GM12878 (cell line): ENCODE measurements at regions not wholly inside any gene's neighbourhood (a gene's known extent, or its start where the extent isn't known, plus 50 kb on each side); places are given as distances from the start of the nearest gene placed in this dataset.

Experiments
- ATAC-seq: fragments of 200-7000 bp; cut with Tn5 transposase; 3 replicates; pipeline ENCODE4 v1.9.1; 2020; ENCODE audit warnings: mild to moderate bottlenecking, moderate library complexity
- BruUV-seq: library from RNA; stranded (reverse); fragments of 400-500 nt; replicated peaks from 2 replicates; lab custom pipeline; 2021; lab: Mats Ljungman, UMichigan
- CTCF ChIA-PET: fragments of 300-600 bp; sonication (Branson Sonifier 250); formaldehyde crosslinking; extraction: SDS; loops from one replicate; lab custom pipeline; 2021; ENCODE audit warnings: inconsistent platforms; lab: Yijun Ruan, JAX
- POLR2A ChIA-PET: fragments of 350-600 bp; formaldehyde crosslinking; extraction: SDS; loops from one replicate; lab custom pipeline; 2021; ENCODE audit warnings: inconsistent platforms; lab: Charles Lee
- RAD21 ChIA-PET: fragments of 300-600 bp; sonication (Branson Sonifier 250); formaldehyde crosslinking; loops from one replicate; lab custom pipeline; 2023; ENCODE audit warnings: antibody characterized with exemption; ENCODE audit not compliant: unreplicated experiment; lab: Charles Lee
- SMC1A ChIA-PET: fragments of 300-600 bp; sonication (Branson Sonifier 250); formaldehyde crosslinking; loops from one replicate; lab custom pipeline; 2023; ENCODE audit not compliant: unreplicated experiment, uncharacterized antibody; lab: Charles Lee
- DNase-seq: peaks from one replicate; pipeline ENCODE4 v3.0.0-alpha.2; 2011; ENCODE audit warnings: low read depth, low spot score
- FAIRE-seq: peaks from 3 replicates; lab custom pipeline; 2011; peaks lifted over from hg19 to GRCh38; lab: Jason Lieb, UNC
- H2AFZ ChIP-seq: 2 replicates; pipeline ENCODE4 v1.6.0; 2011; ENCODE audit warnings: low read depth, low read length, control low read depth; ENCODE audit not compliant: control insufficient read depth
- H3K27ac ChIP-seq: 2 replicates; pipeline ENCODE4 v1.5.1; 2011; ENCODE audit warnings: control low read depth; ENCODE audit not compliant: control insufficient read depth, insufficient read depth
- H3K27me3 ChIP-seq, 2 experiments: replicated peaks in 1 of 2; 2 replicates each; pipeline versions ENCODE4 v1.6.0 to v1.6.1; 2011; ENCODE audit warnings: low read length in 1 of 2; ENCODE audit not compliant: control insufficient read depth in 2 of 2, insufficient read depth in 2 of 2
- H3K36me3 ChIP-seq, 2 experiments: 2 replicates each; pipeline ENCODE4 v1.5.1; 2011; ENCODE audit warnings: low read length in 1 of 2; ENCODE audit not compliant: control insufficient read depth in 2 of 2, insufficient read depth in 2 of 2
- H3K4me1 ChIP-seq: 2 replicates; pipeline ENCODE4 v1.6.1; 2011; ENCODE audit warnings: mild to moderate bottlenecking, low read length, moderate library complexity, mixed read lengths; ENCODE audit not compliant: control insufficient read depth, insufficient read depth
- H3K4me2 ChIP-seq: 2 replicates; pipeline ENCODE4 v1.6.0; 2011; ENCODE audit warnings: control low read depth; ENCODE audit not compliant: control insufficient read depth, insufficient read depth
- H3K4me3 ChIP-seq: fragments of 200-600 bp; sonication (generic); 2 replicates; pipeline ENCODE4 v1.5.1; 2016
- H3K79me2 ChIP-seq: 2 replicates; pipeline ENCODE4 v1.6.0; 2011; ENCODE audit warnings: low read length; ENCODE audit not compliant: control insufficient read depth, insufficient read depth
- H3K9ac ChIP-seq: 2 replicates; pipeline ENCODE4 v1.8.0; 2011; ENCODE audit warnings: low read length, control low read depth, mixed read lengths; ENCODE audit not compliant: control insufficient read depth, insufficient read depth
- H3K9me3 ChIP-seq: replicated peaks from 3 replicates; pipeline ENCODE4 v1.5.1; 2011; ENCODE audit warnings: mild to moderate bottlenecking, low read length; ENCODE audit not compliant: control insufficient read depth, insufficient read depth
- H4K20me1 ChIP-seq: 2 replicates; pipeline ENCODE4 v1.6.0; 2011; ENCODE audit not compliant: control insufficient read depth, insufficient read depth
- ASH2L ChIP-seq: fragments of 300-600, 200-600 bp; sonication (generic); IDR thresholded peaks from 2 replicates; pipeline ENCODE4 v1.6.1; 2017; ENCODE audit warnings: low read depth, mild to moderate bottlenecking, borderline replicate concordance
- BMI1 ChIP-seq: fragments of 450-650 bp; IDR thresholded peaks from 2 replicates; pipeline ENCODE4 v1.6.1; 2016; ENCODE audit warnings: mild to moderate bottlenecking, moderate library complexity, borderline replicate concordance
- CREB1 ChIP-seq: IDR thresholded peaks from 2 replicates; pipeline ENCODE4 v1.6.1; 2012; ENCODE audit warnings: low read depth, mild to moderate bottlenecking, inconsistent platforms
- IKZF1 ChIP-seq: fragments of 450-650 bp; conservative IDR thresholded peaks from 2 replicates; pipeline ENCODE4 v1.6.1; 2017; ENCODE audit warnings: antibody characterized with exemption, mild to moderate bottlenecking
- MEF2B ChIP-seq: fragments of 450-650 bp; IDR thresholded peaks from 2 replicates; pipeline ENCODE4 v1.6.1; 2018; ENCODE audit warnings: mild to moderate bottlenecking, moderate library complexity; ENCODE audit not compliant: partially characterized antibody, poor library complexity, severe bottlenecking
- NFYA ChIP-seq: IDR thresholded peaks from 2 replicates; pipeline ENCODE4 v1.6.1; 2011; ENCODE audit warnings: low read depth, mild to moderate bottlenecking, low read length, improper control_type of control experiment, borderline replicate concordance
- RAD21 ChIP-seq: IDR thresholded peaks from 2 replicates; pipeline ENCODE4 v1.6.1; 2011; ENCODE audit warnings: mild to moderate bottlenecking, low read depth, low read length, moderate library complexity; ENCODE audit not compliant: insufficient read depth
- RELA ChIP-seq: fragments of 450-650 bp; IDR thresholded peaks from 2 replicates; pipeline ENCODE4 v1.8.0; 2014; ENCODE audit warnings: borderline replicate concordance; ENCODE audit not compliant: partially characterized antibody
- SIN3A ChIP-seq: IDR thresholded peaks from 2 replicates; pipeline ENCODE4 v1.6.1; 2012; ENCODE audit warnings: low read depth, low read length, improper control_type of control experiment
- SREBF2 ChIP-seq: IDR thresholded peaks from 2 replicates; pipeline ENCODE4 v1.6.1; 2012; ENCODE audit warnings: mild to moderate bottlenecking, low read length
- ZNF207 ChIP-seq: fragments of 450-650 bp; IDR thresholded peaks from 2 replicates; pipeline ENCODE4 v1.6.1; 2014; ENCODE audit warnings: antibody characterized with exemption, mild to moderate bottlenecking, borderline replicate concordance
- WGBS: methylation state at CpG from one replicate; pipeline ENCODE4 v1.1.6; 2016; ENCODE audit warnings: low lambda C conversion rate; ENCODE audit not compliant: insufficient replicate concordance, insufficient coverage; ENCODE audit errors: missing lambda C conversion rate; 5-methylcytosine and 5-hydroxymethylcytosine counted together
- in situ Hi-C: fragments of 300-500 bp; cut with MboI; formaldehyde crosslinking; loops from 9 replicates; pipeline ENCODE4 v1.14.3; 2018; ENCODE audit warnings: mixed read lengths
- intact Hi-C: fragments of 100-400 bp; cut with micrococcal nuclease; formaldehyde crosslinking; loops from one replicate; pipeline ENCODE4 v1.14.2; 2022; ENCODE audit not compliant: unreplicated experiment
- TF ChIP-seq, protein P1 (sequence below): fragments of 450-650 bp; IDR thresholded peaks from 2 replicates; pipeline ENCODE4 v1.6.1; 2016; ENCODE audit warnings: mild to moderate bottlenecking
- TF ChIP-seq, protein P2 (sequence below): fragments of 150-350 bp; IDR thresholded peaks from 2 replicates; pipeline ENCODE4 v1.6.1; 2014; ENCODE audit warnings: mild to moderate bottlenecking, low read depth, low read length
- TF ChIP-seq, protein P3 (sequence below): fragments of 450-650 bp; formaldehyde crosslinking; IDR thresholded peaks from 2 replicates; pipeline ENCODE4 v1.5.0; 2022; ENCODE audit warnings: mild to moderate bottlenecking, missing genetic modification characterization

DNA sequence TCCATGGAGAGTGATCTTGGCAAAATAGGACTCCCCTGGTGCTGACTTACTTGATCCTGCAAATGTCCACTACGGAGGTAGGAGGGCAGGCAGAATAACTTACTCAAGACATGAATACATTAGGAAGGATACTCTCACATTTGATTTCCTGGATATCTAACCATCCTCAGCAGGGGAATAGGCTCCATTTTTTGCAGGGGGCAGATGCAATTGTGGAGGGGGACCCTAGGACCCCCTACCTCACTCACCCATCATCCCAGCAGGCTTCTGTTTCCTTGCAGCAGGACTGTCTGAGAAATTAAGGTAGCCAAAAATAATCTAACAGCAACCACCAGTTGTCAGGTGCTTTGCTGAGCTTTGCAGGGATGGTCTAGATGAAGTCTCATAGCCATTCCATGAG lies 482.0 kb downstream of the ZNF536 start:
- BruUV-seq = no TSS peak
- WGBS = 0% methylated on average over 1 of the region's 1 CpG
- no peak overlapping the region for H2AFZ ChIP-seq
- intact Hi-C loops (no loop called here), in situ Hi-C loops (no loop called here)
- H3K27ac ChIP-seq = no peak overlapping the region
- FAIRE-seq = no peak
- H3K27me3 ChIP-seq = no peaks in the 10 kb centered on the region
- no peaks in the 10 kb centered on the region; the same call in 2 of the 3 replicates for H3K9me3 ChIP-seq
- H3K79me2 ChIP-seq = no peaks in the 10 kb centered on the region
- H3K36me3 ChIP-seq = no peaks in the 10 kb centered on the region
- TF ChIP-seq MEF2B (no peak), IKZF1 (no peak), BMI1 (no peak), RELA (no peak), NFYA (no peak), SREBF2 (no peak), RAD21 (no peak)
- ChIA-PET CTCF (no interaction called here), SMC1A (no interaction called here), RAD21 (no interaction called here), POLR2A (no interaction called here)
- no peak overlapping the region for H3K9ac ChIP-seq
- H3K4me3 ChIP-seq = no peak overlapping the region
- no peak for ATAC-seq
- DNase-seq = no peak
- no peaks in the 10 kb centered on the region for H3K4me1 ChIP-seq
- no peak overlapping the region for H3K4me2 ChIP-seq
- H4K20me1 ChIP-seq = no peaks in the 10 kb centered on the region

DNA sequence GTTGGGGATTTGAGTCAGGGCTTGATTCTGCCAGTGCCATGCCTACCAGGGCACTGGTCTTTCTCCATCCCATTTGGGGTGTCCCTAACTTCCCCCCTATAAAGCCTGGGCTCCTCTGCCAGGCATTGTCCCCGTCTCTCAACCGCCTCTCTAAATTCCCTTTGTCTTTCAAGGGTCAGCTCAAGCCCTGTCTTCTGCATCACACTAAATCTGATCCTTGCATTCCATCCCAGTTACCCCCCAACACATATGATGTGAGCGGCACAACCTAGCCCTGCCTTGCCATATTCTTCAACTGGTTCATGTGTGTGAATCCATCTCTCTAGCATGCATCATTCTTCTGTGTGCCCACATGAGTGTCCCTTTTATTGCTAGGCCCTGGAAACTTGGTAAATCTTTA lies 480.9 kb downstream of the ZNF536 start:
- POLR2A ChIA-PET = no interaction called here
- CTCF ChIA-PET = no interaction called here
- SMC1A ChIA-PET = no interaction called here
- ATAC-seq (no peak), DNase-seq (no peak), FAIRE-seq (no peak)
- intact Hi-C loops (no loop called here), in situ Hi-C loops (no loop called here)
- Histone ChIP-seq H3K4me1 (no peaks in the 10 kb centered on the region), H3K4me2 (no peak overlapping the region), H3K27ac (no peak overlapping the region), H3K4me3 (no peak overlapping the region), H3K36me3 (no peaks in the 10 kb centered on the region), H3K9ac (no peak overlapping the region), H3K27me3 (no peaks in the 10 kb centered on the region), H4K20me1 (no peaks in the 10 kb centered on the region), H3K79me2 (no peaks in the 10 kb centered on the region), H2AFZ (no peak overlapping the region), H3K9me3 (no peaks in the 10 kb centered on the region; the same call in 2 of the 3 replicates)
- 36% methylated on average over 3 of the region's 3 CpGs for WGBS
- RAD21 ChIA-PET = no interaction called here
- no TSS peak for BruUV-seq
- no peak for TF ChIP-seq CREB1
- TF ChIP-seq SIN3A = no peak
- TF ChIP-seq, protein P1, sequence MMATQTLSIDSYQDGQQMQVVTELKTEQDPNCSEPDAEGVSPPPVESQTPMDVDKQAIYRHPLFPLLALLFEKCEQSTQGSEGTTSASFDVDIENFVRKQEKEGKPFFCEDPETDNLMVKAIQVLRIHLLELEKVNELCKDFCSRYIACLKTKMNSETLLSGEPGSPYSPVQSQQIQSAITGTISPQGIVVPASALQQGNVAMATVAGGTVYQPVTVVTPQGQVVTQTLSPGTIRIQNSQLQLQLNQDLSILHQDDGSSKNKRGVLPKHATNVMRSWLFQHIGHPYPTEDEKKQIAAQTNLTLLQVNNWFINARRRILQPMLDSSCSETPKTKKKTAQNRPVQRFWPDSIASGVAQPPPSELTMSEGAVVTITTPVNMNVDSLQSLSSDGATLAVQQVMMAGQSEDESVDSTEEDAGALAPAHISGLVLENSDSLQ = no peak
- TF ChIP-seq ASH2L = no peak
- TF ChIP-seq ZNF207 = no peak
- TF ChIP-seq, protein P2, sequence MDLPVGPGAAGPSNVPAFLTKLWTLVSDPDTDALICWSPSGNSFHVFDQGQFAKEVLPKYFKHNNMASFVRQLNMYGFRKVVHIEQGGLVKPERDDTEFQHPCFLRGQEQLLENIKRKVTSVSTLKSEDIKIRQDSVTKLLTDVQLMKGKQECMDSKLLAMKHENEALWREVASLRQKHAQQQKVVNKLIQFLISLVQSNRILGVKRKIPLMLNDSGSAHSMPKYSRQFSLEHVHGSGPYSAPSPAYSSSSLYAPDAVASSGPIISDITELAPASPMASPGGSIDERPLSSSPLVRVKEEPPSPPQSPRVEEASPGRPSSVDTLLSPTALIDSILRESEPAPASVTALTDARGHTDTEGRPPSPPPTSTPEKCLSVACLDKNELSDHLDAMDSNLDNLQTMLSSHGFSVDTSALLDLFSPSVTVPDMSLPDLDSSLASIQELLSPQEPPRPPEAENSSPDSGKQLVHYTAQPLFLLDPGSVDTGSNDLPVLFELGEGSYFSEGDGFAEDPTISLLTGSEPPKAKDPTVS = no peak
- TF ChIP-seq, protein P3, sequence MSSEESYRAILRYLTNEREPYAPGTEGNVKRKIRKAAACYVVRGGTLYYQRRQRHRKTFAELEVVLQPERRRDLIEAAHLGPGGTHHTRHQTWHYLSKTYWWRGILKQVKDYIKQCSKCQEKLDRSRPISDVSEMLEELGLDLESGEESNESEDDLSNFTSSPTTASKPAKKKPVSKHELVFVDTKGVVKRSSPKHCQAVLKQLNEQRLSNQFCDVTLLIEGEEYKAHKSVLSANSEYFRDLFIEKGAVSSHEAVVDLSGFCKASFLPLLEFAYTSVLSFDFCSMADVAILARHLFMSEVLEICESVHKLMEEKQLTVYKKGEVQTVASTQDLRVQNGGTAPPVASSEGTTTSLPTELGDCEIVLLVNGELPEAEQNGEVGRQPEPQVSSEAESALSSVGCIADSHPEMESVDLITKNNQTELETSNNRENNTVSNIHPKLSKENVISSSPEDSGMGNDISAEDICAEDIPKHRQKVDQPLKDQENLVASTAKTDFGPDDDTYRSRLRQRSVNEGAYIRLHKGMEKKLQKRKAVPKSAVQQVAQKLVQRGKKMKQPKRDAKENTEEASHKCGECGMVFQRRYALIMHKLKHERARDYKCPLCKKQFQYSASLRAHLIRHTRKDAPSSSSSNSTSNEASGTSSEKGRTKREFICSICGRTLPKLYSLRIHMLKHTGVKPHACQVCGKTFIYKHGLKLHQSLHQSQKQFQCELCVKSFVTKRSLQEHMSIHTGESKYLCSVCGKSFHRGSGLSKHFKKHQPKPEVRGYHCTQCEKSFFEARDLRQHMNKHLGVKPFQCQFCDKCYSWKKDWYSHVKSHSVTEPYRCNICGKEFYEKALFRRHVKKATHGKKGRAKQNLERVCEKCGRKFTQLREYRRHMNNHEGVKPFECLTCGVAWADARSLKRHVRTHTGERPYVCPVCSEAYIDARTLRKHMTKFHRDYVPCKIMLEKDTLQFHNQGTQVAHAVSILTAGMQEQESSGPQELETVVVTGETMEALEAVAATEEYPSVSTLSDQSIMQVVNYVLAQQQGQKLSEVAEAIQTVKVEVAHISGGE (CRISPR knock-in tag) = no peak
